Amniotic stem cell (primary cell): ENCODE measurements at regions not wholly inside any gene's neighbourhood (a gene's known extent, or its start where the extent isn't known, plus 50 kb on each side); places are given as distances from the start of the nearest gene placed in this dataset.
A peak's percentile ranks its signal among the peaks of the same experiment; 100 is the strongest.

Source experiments
- DNase-seq: peaks from one replicate; lab custom pipeline; 2025; lab: John Stamatoyannopoulos, UW

DNA sequence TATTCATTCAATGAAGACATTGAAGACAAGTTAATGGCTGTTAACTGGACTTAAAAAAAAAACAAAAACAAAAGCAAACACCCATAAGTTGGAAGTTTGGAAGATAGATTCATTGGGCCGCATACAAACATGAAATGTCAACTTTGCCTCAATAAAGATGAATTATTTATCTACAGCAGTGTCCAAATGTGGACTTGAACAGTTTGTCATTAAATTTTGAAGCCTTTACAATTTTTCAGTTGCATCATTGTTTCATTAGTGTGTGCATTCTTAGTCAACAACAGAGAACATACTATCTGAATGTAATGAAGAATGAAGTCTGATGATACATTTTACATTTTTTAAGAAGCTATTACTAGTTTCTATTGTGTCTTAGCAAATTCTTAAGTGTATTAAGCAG lies 152.1 kb downstream of the SLIT2 start:
- DNase-seq, result no peak

DNA sequence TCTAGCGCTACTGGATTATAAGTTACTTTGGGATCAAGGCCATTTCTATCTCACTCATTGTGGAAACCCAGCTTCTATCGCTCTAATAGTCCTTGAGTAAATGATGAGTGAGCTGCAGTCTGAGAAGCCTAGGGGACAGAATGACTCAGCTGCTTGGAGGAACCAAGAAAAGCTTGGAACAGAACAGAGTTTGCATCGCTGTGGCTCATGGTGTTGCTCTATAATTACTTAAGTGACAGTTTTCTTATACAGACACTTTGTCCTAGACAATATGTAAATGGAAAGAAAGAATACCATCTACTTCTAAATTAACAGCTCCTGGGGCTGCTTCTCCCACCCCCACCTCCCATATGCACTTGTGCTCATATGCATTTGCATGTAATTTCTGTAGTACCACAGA lies 156.9 kb downstream of the SLIT2 start:
- no peak for DNase-seq

DNA sequence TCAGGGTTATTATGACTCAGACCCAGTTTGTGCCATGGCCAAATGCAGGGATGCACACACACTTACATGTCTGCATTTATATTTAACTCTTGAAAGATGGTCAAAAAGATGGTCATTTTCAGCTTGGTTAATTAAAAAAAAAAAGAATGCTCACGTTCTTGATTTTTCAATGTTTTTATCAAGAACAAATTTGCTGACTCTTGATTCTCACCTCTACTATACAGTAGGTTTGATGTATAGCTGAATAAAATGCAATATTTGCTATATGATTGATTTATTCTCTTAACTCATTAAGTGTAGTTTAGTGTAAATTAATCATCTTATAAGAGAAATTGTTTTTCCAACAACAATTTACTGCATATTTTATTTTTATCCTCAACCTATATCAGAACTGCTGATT lies 160.4 kb downstream of the SLIT2 start:
- DNase-seq, result no peak

DNA sequence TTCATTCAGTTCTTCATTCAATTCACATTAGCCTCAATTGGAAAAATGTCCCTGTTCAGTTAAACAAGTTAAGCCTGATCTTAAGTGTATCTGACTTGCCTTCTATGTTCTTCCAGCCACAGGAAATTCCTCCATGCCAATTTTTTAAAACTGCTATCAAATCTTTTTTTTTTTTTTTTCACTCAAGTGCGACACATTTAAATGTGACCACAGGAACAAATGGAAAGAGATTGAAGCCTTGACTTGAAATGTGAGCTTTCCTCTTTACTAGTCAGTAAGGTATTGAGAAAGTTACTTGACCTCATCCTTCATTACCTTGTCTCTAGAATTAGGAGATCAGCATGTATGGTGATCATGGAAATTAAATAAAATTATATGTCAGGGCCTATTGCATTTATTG lies 165.1 kb downstream of the SLIT2 start:
- DNase-seq, result no peak

DNA sequence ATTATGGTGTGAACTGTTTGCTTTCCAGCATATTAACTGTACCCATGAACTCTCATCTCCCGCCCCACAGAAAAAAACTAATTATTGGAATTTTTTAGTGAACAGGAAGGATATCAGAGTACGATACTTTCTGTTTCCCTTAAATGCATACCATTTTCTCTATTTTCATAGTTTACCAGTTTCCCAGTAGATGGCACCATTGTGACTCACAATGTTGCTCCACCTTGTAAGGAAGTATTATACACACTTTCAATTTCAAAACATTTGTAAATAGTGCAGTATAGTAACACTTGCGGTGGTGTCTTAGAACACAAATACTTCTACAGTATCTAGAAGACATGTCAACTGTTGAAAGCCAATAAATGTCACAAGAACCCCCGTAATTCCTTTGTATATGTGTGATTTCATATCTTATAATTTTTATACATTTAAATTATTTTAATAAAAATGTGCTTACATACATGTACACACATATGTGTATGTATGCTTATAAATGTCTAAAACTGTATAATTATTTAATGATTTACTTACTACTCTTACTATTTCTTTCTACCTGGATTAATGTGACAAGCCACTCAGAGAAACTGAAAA lies 167.3 kb downstream of the SLIT2 start:
- DNase-seq, result peak; percentile 36

DNA sequence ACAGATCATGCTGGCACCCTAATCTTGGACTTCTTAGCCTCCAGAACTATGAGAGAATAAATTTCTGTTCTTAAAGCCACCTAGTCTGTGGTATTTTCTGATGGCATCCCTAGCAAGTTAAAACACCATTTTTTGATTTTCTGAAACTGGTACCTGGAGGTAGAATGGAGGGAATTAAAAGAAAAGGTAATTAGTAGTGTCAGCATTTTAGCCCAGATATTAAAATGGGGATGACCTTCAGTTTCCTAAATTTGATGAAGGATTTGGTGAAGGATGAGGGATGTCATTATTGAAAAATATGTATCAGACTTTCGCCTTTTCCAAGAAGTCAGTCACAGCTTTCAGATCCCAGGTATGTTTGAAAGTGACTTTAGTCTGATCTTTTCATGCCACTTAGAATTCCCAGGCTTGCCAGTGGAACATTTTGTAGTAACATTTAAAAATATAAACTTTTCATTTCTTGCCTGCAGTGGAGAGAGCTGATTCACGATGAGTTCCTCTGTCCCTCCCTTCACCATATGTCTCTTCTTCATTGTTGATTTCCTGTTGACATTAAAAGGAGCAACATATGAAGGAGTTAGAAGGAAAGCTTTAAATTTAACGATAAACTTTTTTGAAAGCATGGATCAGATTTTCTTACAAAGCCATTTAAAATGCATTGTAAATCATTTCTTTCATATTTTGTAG lies 169.4 kb downstream of the SLIT2 start:
- DNase-seq, result no peak

DNA sequence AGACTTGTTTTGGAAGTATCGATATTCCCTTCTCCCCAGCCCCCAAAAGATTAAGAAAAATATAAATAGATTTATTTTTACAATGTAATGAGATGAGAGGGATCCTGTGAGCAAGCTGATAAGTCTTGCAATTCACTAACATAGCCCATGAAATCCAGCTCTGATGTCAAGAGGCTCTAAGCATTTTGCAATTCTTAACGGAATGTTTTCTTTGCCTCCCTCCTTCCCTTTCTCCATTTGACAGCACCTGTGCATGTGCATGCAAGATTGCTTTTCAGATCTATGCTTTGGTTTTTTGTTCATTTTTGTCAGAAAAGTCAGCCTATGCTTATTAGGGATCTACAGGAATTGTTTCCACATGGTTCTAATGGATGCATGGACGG lies 169.9 kb downstream of the SLIT2 start:
- DNase-seq, result no peak

DNA sequence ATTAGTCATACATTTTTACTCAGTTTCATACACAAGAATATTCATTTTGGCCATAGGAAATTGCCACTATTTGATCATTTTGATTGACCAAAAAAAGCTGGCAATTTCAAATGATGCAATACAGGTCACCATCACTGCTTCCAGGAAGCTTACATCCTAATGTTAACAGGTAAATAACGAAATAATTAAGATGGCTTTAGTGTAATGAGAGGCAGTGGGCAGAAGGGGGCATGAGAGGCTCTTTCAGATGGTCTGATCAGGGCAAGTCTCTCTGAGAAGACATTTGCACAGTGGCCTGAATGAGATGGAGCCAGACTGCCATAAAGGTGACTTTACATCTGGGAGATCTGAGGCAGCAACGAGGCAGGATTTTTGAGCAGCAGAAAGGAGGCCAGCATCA lies 170.7 kb downstream of the SLIT2 start:
- DNase-seq, result no peak

DNA sequence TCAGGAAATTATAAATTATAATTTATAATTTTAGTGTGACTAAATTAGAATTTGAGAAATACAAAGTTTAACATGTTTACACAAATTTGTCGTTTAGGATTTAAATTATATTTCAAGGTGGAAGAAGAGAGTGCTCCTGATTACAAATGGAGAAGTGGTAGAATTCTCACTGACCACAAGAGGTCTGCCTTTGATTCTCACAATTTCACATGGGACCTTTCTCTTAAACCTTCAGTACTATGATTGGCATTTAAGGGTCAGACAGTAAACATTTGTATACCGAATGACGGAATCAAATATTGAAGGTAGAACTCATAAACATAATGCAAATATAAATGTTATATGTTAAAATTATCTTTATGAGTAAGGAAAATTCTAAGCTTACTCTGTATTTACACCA lies 171.7 kb downstream of the SLIT2 start:
- no peak for DNase-seq

DNA sequence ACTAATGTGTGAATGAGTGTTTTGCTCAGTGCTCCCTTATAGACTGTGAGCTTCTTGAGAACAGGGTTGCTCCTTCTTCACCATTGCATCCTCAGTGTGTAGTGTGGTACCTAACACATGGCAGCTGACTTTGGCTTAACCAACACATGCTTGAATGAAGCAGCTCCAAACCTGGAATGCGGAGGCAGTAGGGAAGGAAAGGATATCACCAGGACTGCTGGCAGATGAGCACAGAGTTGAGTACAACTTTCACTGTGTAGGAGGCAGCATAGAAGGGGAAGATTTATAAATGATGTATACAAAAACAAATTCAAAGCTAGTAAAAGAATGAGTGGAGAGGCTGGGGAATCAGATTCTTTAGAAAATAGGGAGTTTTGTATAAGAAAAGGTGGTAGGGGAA lies 174.3 kb downstream of the SLIT2 start:
- no peak for DNase-seq

DNA sequence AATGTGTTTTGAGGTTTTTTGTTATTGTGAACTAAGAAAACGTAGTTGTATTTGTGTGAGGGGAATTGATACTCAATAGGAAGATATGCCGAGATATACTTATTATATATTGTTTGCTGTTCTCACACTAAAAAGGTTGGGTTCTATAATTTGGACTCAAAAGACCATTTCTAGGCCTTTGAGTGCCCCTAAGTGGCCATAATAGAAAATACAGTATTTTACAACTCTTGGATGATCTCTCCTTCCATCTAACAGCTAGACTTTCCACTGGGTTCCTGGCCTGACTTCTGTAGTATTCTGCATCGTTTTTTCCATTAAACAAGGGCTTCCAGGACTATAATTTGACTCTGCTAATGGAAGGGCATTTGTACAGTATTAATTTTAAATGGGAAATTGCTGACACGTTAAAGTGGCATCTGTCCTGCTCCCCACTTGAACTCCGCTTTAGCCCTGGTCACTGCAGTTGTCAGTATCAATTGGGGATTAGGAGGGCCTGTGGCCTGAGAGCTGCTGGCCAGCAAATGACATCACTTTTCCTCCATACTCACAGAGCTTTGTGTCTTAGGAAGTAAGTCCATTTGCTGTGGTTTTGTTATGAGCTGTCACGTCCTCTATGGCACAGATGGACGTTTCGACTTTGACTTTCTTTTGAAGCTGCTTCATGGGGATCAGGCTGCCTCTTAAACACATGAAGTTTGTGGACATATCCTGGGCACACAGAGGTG lies 176.9 kb downstream of the SLIT2 start:
- no peak for DNase-seq

DNA sequence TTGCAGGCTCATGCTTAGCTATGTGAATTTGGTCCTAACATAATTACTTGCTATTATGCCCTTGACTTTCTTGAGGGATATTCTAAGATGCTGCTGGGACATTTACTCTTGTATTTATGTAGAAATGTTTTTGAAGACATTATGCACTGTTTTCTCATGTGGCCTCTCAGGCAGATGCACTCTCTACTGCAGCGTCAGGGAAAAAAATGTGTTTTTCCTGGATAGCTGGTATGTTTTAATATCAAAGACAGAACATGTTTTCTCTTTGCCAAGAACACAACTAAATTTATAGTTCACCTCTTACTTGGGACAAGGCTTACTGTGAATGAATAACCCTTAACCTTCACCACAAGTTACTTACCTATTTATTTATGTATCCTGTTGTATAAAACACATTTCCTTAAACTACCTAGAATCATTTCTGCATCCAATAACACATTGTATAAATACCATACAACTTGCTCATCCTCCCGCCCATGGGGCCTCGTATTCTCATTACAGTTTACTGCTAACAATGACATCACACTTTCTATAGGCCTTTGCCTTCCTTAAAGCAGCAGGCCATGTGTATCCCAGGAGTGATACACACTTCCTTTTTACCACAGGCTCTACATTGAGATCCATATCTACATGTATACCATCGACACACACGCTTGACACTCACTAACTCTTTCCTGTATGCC lies 178.7 kb downstream of the SLIT2 start:
- DNase-seq, result no peak

DNA sequence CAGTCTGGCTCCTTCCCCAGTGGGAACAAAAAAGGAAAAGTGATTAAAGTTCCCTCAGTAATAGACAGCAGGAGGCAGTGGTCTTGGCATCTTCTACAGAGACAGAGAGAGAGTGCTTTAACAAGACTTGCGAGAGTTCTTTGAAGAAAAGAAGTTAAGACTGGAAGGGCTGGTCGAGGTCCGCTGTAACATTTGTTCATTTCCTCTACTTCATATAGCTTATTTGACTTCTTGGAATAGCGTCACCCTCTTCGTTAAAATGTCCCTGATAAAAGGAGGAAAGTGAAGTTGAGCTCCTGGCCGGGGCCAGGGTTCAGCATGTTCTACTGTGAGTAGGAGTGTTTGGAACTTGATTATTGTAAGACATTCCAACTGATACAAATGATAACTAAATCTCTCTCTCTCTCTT lies 179.8 kb downstream of the SLIT2 start:
- no peak for DNase-seq

DNA sequence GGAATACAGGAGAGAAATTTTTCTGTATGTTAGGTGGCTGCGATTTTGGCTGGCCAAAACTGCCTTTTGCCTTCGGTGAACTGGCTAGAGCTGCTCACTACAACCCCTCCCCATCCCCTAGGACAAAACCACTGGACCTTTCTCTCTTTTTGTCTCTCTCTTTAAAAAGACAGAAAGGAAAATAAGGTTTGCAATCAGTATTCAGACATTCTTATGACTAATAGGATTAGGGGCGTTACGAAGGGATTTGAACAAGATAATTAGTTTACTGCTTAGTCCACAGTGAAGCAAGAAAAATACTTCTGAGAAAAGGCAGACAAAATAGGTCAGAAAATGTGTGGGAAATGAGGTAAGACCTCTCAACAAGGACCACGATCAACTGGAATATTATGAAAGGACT lies 180.4 kb downstream of the SLIT2 start:
- DNase-seq, result no peak

DNA sequence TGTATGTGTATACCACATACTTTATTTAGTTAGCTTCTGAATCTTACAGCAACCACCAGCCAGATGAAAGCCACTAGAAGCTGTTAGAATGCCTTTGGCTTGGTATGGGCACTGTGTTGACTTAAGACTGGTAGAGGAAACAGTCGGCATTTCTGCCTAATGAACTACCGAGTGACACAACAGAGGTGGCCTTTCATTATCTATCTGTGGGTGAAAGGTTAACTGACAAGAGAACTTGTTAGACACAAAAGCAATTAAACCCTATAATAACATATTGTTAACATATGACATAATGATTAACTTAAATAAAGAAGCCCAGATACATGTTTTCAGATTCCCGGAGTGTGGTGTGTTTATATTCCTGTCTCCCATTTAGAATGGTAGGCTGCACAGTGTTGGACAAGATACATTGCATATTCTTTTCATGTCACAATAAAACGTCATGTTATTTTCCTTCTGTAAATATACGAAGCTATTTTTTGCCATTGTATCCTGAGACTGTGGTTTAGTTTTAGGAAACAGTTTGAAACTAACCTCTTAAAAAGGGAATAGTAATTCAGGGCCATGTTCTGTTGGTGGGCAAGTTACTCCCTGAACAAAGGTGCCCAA lies 181.5 kb downstream of the SLIT2 start:
- no peak for DNase-seq

DNA sequence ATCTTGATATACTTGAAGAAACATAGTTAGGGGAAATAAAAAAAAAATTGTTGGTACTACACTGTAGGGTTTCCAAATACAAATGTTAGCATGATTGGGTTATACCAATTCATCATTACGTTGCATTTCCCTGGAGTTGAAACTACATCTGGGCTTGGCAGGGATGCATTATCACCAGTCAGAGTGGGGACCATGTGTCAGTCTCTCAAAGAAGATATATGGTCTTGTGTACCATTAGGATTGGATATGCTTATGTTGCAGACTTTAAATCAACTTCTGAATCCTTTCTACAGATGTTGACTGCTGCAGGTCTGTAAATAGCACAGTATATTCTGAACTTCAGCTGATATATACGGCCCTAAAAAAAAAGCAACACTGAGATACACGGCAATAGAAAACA lies 188.5 kb downstream of the SLIT2 start:
- DNase-seq, result no peak

DNA sequence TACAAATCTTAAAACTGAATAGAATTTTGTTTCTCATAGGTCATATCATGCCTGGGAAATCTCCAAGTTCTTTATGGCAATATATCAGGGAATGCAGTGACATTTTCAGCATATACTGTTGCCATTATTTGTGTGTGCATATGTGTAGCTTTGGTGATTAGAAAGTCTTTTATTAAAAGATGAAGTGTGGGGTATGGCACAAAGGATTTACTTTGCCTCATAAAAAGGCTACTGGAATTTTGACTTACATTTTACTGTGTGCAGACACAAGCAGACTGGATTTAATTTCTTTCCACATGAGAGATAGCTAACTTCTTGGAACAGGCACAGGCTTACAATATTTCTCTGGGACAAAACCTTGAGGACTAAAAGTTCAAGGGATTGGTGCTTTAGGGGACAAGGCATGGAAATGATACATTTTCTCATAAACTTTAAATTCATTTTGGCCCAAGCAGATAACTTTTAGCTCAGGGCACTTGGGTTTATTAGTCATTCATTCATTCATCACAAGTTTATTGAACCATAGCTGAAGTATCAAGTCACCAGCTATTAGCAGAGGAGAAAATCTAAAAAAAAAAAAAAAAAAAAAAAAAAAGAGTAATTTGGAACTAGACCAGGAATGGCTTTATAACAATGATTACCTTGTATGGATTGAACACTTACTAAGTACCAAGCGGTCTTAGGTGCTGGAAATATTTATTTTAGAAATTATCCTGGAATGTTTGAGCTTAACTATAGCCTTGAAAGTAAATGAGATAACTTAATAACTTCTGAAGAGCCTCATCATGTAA lies 191.5 kb downstream of the SLIT2 start:
- DNase-seq, result no peak

DNA sequence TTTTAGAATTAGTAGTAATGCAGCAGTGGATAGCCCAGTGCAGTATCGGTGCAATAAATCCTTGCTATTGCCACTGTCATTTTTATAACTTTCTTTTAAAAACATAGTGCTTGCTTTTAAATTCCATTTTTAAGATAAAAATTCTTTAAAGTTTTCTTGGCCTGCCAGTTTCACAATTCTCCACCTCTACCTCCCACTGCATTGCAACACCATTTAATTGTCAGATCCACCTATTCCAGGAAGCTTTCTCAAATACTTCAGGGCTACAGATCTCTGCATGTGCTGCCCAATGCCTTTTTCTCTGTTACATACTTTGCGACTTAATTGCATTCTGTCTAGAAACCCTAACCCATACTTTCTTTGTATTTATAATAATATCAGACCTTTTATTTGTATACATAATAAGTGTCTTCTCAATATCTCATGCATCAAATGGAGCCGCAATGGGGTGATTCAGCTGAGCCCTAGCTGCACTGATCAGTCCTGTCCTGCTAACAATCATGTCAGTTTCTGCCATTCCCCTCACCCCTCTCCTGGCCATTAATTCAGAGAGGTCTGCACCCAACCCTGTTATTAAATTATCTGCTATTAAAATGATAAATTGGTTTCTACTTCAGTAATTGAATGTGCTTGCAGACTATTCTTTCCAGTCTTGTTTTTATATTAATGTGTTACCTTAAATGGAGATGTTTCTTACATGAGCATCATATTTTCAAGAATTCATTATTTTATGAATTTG lies 193.1 kb downstream of the SLIT2 start:
- DNase-seq, result no peak

DNA sequence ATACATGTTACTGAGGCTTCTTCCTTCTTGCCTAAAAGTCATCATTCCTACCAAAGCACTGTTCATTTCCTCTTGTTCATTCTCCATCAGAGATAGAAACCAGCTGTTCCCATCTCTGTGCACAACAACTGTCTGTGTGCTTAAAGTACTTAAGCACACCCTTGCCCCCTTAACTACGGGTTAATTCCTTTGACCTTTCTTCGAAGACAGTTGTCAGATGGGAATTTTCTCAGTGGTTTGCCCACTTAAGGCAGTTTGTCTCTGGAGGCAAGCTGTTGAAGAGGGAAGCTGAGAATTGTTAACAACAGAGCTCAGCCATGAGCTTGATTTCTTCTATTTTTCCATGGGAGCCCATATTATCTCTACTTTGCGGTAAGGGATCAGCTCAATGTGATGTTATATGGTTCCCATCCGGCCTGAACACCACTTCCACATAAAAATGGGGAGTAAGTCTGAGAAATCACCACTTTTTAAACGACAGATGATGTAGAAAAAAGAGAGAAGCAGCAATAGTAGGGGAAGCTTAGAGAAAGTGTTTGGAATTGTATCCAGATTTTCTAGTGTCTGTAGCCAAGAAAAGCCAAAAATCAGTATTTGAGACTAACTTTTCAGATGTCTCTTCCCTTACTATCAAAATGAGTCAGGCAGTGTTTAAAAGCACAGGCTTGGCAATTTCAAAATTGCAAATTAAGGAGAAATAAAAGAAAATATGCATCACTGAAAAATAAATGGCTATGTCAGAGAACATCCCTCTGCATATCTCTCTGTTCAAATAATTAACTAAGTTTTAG lies 194.4 kb downstream of the SLIT2 start:
- no peak for DNase-seq

DNA sequence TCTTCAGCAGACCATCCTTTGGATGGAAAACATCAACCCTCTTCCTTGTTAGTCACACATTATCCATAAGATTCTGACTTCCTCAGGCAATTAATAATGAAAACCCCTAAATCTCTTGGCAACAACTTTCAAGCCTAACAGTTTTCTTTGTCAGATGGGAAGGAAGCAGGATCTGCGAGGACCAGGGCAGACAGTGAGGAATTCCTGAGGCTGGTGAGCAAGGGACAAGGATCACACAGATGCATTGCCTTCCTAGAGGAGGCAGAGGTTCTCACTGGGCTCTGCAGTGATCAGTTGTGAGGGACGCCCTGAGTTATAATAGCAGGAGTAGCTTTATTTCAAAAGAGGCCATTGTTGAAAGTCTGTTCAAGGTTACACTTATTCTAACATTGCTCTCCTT lies 195.4 kb downstream of the SLIT2 start:
- DNase-seq, result no peak
